Testis (tissue), 2 donors: ENCODE measurements at regions not wholly inside any gene's neighbourhood (a gene's known extent, or its start where the extent isn't known, plus 50 kb on each side); places are given as distances from the start of the nearest gene placed in this dataset.

Experiments
- DNase-seq: peaks from one replicate; pipeline ENCODE4 v3.0.0-alpha.2; 2019
- H3K27ac ChIP-seq, 2 donors: fragments of 200-600 bp; sonication (generic); one replicate each; pipeline ENCODE4 v1.5.1; 2019
- H3K27me3 ChIP-seq: fragments of 200-600 bp; sonication (generic); one replicate; pipeline ENCODE4 v1.5.1; 2019
- H3K36me3 ChIP-seq: fragments of 200-600 bp; sonication (generic); one replicate; pipeline ENCODE4 v1.5.1; 2017; ENCODE audit warnings: low read depth; ENCODE audit errors: missing control alignments
- H3K4me1 ChIP-seq: fragments of 200-600 bp; sonication (generic); one replicate; pipeline ENCODE4 v1.5.1; 2019
- H3K4me3 ChIP-seq, 2 donors: fragments of 200-600 bp; sonication (generic); one replicate each; pipeline ENCODE4 v1.5.1; 2017 to 2019
- H3K9me3 ChIP-seq: fragments of 200-600 bp; sonication (generic); one replicate; pipeline ENCODE4 v1.5.1; 2017
- CTCF ChIP-seq, 3 experiments: fragments of 450-650 bp in 2 of 3; fragments of 200-600 bp in 1 of 3; sonication (generic) in 1 of 3; IDR thresholded peaks; one replicate each; pipeline ENCODE4 v1.5.1; 2016 to 2019; ENCODE audit warnings: antibody characterized with exemption in 3 of 3, mild to moderate bottlenecking in 2 of 3, moderate library complexity in 1 of 3
- POLR2A ChIP-seq: fragments of 450-650 bp; IDR thresholded peaks from one replicate; pipeline ENCODE4 v1.6.1; 2017; ENCODE audit warnings: antibody characterized with exemption, mild to moderate bottlenecking, moderate library complexity
- WGBS, 2 donors: methylation state at CpG; one replicate each; pipeline ENCODE4 v1.1.5; 2018; 5-methylcytosine and 5-hydroxymethylcytosine counted together
- intact Hi-C: fragments of 100-400 bp; cut with DNase I; formaldehyde crosslinking; loops from one replicate; pipeline ENCODE4 v1.15.1; 2023; ENCODE audit warnings: low total_unique reads

DNA sequence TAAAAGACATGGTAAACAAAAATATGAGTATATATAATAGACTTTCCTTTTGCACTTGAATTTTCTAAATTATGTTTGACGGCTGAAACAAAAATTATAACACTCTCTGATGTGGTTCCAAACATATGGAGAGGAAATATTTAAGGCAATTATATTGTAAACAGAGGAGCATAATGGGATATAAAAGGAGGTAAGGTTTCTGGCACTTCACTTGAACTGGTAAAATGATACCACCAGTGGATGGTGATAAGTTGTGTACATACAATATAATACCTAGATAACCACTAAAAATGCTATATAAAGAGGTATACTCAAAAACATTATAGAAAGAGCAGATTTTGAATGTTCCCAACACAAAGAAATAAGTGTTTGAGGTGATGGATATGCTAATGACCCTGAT is 192.9 kb upstream of the RAD23B start:
- no peak for DNase-seq
- TF ChIP-seq CTCF (IDR thresholded peaks at IDR 0.05) (no peak), POLR2A (no peak)
- no peaks in the 10 kb centered on the region for H3K9me3 ChIP-seq
- no peak overlapping the region for H3K4me3 ChIP-seq
- H3K4me1 ChIP-seq = no peaks in the 10 kb centered on the region
- no peaks in the 10 kb centered on the region for H3K36me3 ChIP-seq
- no peak overlapping the region for H3K27ac ChIP-seq
- no peaks in the 10 kb centered on the region for H3K27me3 ChIP-seq
- intact Hi-C loops = no loop called here
- 91 to 92% methylated on average over 1 of the region's 1 CpG for WGBS, 2 donors

DNA sequence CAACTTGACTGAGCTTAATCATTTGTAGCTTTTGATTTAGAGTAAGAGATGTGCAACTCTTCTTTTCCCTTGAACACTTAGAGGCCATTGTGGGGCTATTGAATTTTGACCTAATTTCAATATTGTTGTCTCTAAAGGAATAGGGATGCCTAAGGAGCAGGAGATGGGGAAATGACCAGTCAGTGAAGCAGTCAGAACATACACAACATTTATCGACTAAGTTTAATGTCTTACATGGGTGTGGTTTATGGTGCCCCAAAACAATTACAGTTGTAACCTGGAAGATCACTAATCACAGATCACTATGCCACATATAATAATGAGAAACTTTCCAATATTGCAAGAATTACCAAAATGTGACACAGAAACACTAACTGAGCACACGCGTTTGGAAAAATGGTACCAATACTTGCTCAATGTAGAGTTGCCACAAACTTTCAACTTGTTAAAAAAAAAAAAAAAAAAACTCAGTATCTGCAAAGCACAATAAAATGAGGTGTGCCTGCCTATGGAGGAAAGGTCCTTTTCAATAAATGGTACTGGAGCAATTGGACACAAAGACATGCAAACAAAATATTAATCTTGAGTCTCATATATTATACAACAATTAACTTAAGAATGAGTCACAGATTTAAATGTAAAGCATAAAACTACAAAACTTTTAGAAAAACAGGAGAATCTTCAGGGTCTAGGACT is 189.6 kb upstream of the RAD23B start:
- Histone ChIP-seq H3K27me3 (no peaks in the 10 kb centered on the region), H3K27ac (no peak overlapping the region), H3K9me3 (no peaks in the 10 kb centered on the region), H3K4me3 (no peak overlapping the region), H3K4me1 (no peaks in the 10 kb centered on the region), H3K36me3 (no peaks in the 10 kb centered on the region)
- TF ChIP-seq POLR2A (no peak), CTCF (IDR thresholded peaks at IDR 0.05) (no peak)
- no peak for DNase-seq
- 88 to 89% methylated on average over 3 of the region's 3 CpGs for WGBS, 2 donors
- intact Hi-C loops = no loop called here

DNA sequence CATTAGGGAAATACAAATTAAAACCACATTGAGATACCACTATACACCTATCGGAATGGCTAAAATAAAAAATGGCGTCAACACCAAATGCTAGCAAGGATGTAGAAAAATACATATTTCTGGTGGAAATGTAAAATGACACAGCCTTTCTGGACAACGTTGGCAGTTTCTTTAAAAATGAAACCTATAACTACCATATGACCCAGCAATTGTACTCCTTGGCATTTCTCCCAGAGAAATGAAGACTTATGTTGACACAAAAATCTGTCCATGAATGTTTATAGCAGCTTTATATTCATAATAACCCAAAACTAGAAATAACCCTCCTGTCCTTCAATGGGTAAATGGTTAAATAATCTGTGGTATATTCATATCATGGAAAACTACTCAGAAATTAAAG is 188.7 kb upstream of the RAD23B start:
- TF ChIP-seq POLR2A = no peak
- TF ChIP-seq CTCF (IDR thresholded peaks at IDR 0.05) = no peak
- intact Hi-C loops = no loop called here
- no peak overlapping the region for H3K4me3 ChIP-seq
- no peaks in the 10 kb centered on the region for H3K4me1 ChIP-seq
- H3K9me3 ChIP-seq = no peaks in the 10 kb centered on the region
- H3K27ac ChIP-seq = no peak overlapping the region
- no peaks in the 10 kb centered on the region for H3K27me3 ChIP-seq
- H3K36me3 ChIP-seq = no peaks in the 10 kb centered on the region
- WGBS, 2 donors = 87% methylated on average over 3 of the region's 3 CpGs
- DNase-seq = no peak

DNA sequence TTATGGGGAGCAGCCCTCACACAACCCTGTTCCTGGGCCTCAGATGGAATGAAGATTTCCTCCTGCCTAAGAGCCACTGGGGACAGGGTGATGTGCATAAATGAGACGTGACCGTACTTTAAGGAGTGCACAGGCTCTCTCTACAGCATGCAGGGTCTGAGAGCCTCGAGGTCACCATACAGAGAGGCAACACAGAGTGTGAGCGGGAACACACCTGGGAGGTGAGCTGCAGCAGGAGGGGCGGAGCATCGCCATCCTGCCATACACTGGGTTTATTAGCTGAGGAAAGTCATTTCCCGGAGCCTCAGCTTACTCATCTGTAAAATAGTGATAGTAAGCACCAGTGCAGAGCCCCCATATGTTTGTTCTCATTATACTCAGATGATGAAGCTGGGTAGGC is 182.5 kb upstream of the RAD23B start:
- Histone ChIP-seq H3K4me3 (no peak overlapping the region), H3K9me3 (no peaks in the 10 kb centered on the region), H3K27me3 (no peaks in the 10 kb centered on the region), H3K36me3 (no peaks in the 10 kb centered on the region), H3K27ac (no peak overlapping the region), H3K4me1 (no peaks in the 10 kb centered on the region)
- WGBS, 2 donors = 86 to 92% methylated on average over 5 to 7 of the region's 7 CpGs
- intact Hi-C loops = no loop called here
- no peak for DNase-seq
- no peak for TF ChIP-seq POLR2A
- no peak for TF ChIP-seq CTCF (IDR thresholded peaks at IDR 0.05)

- no peaks in the 10 kb centered on the region for H3K9me3 ChIP-seq
- intact Hi-C loops = no loop called here
- no peaks in the 10 kb centered on the region for H3K27me3 ChIP-seq
- no peak for TF ChIP-seq CTCF (IDR thresholded peaks at IDR 0.05)
- TF ChIP-seq POLR2A = no peak
- no peak for DNase-seq
- H3K4me3 ChIP-seq = no peak overlapping the region
- H3K27ac ChIP-seq = no peak overlapping the region
- 83 to 86% methylated on average over 5 of the region's 5 CpGs for WGBS, 2 donors
- H3K36me3 ChIP-seq = no peaks in the 10 kb centered on the region
- H3K4me1 ChIP-seq = no peaks in the 10 kb centered on the region
These were observed 181.1 kb upstream of the RAD23B start for GRCh38 chr9:107102011-107102410.
